HG02763 (cell line): ENCODE measurements at regions not wholly inside any gene's neighbourhood (a gene's known extent, or its start where the extent isn't known, plus 50 kb on each side); places are given as distances from the start of the nearest gene placed in this dataset.
"Not testable (repeated sequence)": the region's sequence is repeated elsewhere in the genome, so short reads cannot be mapped to it uniquely, and the experiment has no call there.

Experiments used
- ATAC-seq: cut with Tn5 transposase; IDR thresholded peaks from one replicate; pipeline ENCODE4 v1.9.1; 2021; ENCODE audit warnings: mild to moderate bottlenecking, moderate library complexity; ENCODE audit not compliant: unreplicated experiment

DNA sequence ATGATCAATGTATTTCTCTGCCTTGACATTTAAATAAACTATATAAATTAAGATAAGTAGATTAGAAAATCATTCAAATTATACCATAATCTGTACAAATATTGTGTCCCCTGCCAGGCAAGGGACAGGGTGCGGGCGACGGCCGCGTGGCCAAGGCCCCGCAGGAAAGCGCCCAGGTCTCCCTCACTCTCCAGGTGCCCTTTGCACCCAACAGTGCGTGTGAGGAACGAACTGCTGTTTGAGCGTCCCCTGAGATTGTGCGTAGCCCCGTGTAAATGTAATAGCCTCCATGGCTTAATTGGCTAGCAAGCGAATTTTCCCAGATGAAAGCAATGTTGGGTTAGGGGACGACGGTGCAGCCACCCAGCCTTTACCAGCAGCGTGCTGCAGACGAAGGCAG is 161.4 kb downstream of the SYT15 start:
- not testable (repeated sequence) for ATAC-seq

GRCh38 chr10:46749003-46749402 is 162.2 kb upstream of the PTPN20 start:
- not testable (repeated sequence) for ATAC-seq

- ATAC-seq = not testable (repeated sequence)
These were observed 161.8 kb upstream of the PTPN20 start for GRCh38 chr10:46749470-46749869.

GRCh38 chr10:46753763-46754162 is 157.5 kb upstream of the PTPN20 start:
- not testable (repeated sequence) for ATAC-seq

DNA sequence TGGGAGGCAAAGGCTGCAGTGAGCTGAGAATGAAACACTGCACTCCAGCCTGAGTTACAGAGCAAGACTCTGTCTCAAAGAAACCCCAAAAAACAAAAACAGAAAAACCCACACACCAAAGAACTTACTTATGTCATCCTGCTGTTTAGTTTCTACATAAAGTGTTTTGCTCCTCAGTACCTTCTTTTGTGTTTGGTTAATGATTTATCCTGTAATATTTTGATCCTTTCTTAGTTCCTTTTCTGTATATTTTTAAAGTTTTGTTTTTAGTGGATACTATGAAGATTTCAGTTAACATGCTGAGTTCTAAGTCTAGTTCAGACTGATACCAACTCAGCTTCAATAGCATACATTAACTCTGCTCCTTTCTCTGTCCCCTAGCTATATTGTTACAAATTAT is 149.8 kb upstream of the PTPN20 start:
- peak; percentile 81 for ATAC-seq

- ATAC-seq = not testable (repeated sequence)
These were observed 142.5 kb upstream of the PTPN20 start for GRCh38 chr10:46768515-46769291.

GRCh38 chr10:46773178-46773896 is 137.9 kb upstream of the PTPN20 start:
- not testable (repeated sequence) for ATAC-seq

GRCh38 chr10:46773897-46774236 is 137.4 kb upstream of the PTPN20 start:
- ATAC-seq = not testable (repeated sequence)

- ATAC-seq = not testable (repeated sequence)
These were observed 136.9 kb upstream of the PTPN20 start for GRCh38 chr10:46774366-46774765.

- ATAC-seq = not testable (repeated sequence)
These were observed 136.1 kb upstream of the PTPN20 start for GRCh38 chr10:46774945-46775667.

GRCh38 chr10:46775668-46776059 is 135.6 kb upstream of the PTPN20 start:
- ATAC-seq = not testable (repeated sequence)

DNA sequence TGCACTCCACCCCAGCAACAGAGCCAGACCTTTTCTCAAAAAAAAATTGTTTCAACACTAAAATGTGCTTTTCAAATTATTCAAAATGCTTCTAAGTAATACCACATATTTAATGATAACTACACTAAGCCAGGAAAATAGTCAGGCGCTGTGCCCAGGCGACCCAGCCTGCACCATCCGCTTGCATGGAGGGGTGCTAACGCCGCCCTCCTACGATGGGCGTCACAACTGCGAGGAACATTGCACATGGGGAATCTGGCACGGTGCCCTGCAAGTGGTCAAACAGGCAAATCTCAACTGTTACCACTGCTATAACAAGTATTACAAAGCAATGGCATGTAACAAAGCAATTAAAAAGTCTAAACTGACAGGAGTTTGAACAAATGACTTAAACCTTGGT is 131.7 kb upstream of the PTPN20 start:
- ATAC-seq = not testable (repeated sequence)

DNA sequence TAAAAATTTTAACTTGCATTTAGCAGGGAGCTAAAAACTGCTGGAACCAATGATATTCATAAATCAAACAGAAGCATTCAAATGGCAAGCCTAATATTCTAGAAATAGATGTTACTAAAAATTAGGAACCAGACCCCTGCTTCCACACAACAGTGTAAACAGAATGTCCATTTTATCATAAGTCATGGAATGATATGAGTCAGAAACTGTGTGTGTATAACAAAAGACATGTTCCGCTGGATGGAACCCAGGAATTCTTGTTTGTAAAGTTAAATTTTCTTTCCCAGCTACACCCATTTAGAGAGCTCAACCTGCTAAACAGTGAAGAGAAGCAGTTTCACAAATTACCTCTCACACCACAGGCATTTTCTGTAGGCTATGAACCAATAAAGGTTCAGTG is 131.1 kb upstream of the PTPN20 start:
- ATAC-seq = not testable (repeated sequence)

GRCh38 chr10:46781001-46781400 is 130.2 kb upstream of the PTPN20 start:
- not testable (repeated sequence) for ATAC-seq

DNA sequence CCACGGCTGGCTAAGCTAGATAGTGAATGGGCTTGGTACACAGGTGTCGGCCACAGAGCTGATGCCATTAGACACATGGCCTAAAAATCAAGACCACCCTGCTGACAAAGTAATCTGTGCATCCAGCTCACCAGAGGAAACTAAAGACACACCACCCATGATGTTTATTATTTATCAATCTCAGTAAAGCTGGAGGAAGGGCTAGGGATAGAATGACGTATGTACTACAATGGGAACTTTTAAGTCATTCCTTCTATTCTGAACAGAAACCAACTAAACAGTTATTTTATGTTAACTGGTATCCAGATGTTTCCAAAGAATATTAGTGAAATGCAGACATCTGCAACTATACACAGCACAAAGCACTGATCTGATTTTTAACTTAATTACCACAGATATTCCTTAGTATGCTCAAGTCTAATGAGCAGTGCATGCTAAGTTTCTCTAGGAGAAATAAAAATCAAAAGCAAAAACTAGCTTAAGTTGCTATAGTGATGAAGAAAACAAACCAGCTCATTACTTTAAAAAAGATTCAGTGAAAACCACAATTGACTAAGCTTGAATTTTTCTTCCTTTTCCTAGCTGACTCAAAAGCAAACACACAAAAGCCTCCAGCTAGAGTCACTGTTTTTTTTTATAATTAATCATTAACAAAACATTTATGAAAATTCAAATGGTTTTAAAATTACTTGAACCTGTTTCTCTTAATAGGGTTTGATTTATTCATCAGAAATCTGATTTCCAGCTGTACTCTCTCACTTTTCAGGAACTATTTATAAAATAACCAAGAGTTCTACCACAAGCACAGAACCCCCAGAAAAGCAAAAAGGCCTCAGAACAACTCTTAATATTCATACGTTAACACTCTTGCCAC is 129.0 kb upstream of the PTPN20 start:
- not testable (repeated sequence) for ATAC-seq

DNA sequence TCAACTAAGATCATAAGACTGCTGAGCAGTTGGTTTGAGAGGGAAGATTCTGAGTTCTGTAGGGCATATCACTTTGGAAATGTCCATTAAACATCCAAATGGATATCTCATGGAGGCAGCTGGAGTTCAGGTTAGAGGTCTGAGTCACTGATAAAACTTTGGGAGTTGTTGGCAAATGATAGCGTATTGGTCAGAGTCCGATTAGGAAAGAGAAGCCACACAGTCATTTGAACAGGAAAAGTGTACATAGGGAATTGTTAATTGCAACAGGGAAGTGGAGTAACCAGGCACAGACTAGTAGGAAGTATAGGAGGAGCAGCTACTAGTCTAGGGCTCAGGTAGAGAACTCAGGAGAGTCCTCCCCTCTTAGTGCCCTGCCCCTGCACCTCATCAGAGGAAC is 126.6 kb upstream of the PTPN20 start:
- not testable (repeated sequence) for ATAC-seq

GRCh38 chr10:46786125-46786517 is 125.1 kb upstream of the PTPN20 start:
- ATAC-seq = not testable (repeated sequence)

- peak; percentile 60 for ATAC-seq
These were observed 124.5 kb upstream of the PTPN20 start for GRCh38 chr10:46786518-46787320.

DNA sequence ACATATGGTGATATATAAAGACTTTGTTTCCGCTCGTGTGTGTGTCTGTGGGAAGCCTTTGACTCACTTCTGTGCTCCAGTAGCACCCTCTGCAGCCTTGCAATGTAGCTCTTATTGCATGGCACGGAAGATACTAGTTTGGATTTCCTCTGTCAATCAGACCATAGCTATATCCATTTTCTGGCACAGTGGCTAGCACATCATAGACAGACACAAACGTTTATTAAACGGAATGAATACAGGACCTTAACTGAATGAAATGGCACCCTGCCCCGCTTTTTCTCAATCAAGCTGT is 124.0 kb upstream of the PTPN20 start:
- ATAC-seq = no peak
